Ureter (tissue), 1 donor: ENCODE measurements at regions not wholly inside any gene's neighbourhood (a gene's known extent, or its start where the extent isn't known, plus 50 kb on each side); places are given as distances from the start of the nearest gene placed in this dataset.

Source experiments
- DNase-seq: peaks from one replicate; pipeline ENCODE4 v3.0.0-alpha.2; 2020; ENCODE audit warnings: low spot score
- donor health status: DM: yes; HTN: yes; CAD: no.

DNA sequence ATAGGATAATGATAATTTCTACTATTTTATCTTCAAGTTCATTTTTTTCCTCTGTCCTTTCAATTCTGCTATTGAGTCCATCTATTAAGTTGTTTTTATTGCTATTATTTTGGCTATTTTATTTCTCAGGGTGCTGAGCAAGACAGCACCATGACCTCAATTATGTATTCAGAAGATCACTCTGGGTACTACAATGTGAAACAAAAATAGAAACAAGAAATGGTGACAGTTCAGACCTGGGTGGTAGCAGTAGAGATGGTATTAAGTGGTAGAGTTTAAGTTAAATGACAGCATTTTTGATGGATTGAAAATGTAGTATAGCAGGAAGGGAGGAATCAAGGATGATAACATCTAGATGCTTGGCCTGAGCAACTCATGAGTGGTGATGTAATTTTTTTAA, 655.3 kb upstream of the PLXNA2 start:
- DNase-seq, result no peak

GRCh38 chr1:208903251-208903905, 659.2 kb upstream of the PLXNA2 start:
- no peak for DNase-seq

GRCh38 chr1:208907790-208908189, 663.6 kb upstream of the PLXNA2 start:
- DNase-seq, result no peak

DNA sequence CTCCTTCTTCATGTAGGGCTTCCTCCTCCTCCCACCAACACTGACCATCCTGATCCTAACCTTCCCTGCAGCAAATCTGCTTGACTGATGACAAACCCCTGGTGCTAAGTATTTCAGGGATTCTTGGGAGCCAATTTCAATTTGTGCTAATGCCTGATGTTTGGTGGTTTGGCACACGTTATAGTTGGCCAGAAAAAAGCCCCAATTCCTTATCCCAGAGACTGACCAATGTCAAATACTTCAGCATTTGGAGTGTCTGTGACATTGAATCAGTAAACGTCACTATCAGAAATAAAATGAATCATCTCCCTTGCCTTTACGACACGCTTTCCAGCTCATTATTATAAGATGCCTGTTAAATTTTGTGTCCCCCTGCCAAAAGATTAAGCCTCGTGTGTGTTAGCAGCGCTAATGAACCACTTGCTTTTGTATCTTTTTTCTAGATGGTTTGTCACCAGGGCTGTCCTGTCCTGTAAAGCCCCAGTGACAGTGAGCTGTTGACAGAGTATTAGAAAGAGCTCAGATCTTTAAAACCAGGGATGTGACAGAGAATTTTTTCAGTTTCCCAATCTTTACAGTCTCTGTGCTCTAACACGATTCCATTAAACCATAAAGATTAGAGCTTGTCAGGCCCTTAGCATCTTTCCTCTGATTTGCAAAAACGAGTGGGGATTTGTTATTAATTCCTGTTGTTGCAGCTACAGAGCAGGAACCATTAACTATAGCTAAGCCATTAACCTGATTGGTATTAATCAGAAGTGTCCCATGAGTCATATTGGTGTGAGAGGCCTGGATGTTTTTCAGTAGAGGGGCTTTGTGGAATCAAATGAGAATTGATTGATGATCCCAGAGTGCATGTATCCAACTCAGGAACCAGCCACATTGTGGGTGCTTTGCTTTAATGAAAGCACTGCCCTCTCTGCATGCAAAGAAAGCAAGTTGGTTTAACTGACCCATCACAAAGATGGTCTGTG, 665.1 kb upstream of the PLXNA2 start:
- no peak for DNase-seq

DNA sequence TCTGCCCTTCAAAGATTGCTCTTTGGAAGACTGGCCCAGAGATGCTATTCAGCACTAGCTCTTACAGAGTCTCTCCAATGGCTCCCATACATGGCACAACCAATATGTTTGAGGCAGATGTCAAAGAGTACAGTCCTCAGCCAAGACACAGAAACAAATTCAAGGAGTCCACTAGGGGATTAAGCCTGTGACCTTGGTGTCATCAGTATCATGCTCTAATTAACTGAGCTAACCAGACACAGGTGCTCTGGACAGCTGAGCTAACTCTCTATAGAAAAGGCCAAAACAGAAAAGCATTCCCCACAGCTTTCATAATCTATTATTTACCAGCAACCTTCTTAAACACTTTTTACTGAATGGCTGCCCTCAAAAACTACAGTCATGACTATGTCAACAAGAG, 666.0 kb upstream of the PLXNA2 start:
- DNase-seq, result no peak

DNA sequence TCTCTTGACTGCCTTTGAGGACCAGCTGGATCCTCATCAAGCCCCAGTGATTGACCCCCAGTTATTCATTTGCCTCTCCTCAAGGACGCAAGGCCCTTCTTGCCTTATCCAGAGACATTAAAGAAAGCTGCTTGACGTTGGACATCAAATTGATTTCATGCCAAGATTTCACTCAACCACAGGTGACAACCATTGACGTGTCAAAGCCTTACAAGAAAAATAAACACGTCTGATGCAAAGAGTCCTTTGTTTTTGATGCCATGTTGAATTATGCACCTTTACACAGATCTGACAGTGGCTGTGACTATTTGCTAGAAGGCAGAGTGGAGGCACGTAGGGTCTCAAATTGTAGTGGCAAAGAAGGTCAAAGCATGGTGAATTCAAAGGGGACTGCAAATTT, 666.2 kb upstream of the CAMK1G start:
- no peak for DNase-seq

DNA sequence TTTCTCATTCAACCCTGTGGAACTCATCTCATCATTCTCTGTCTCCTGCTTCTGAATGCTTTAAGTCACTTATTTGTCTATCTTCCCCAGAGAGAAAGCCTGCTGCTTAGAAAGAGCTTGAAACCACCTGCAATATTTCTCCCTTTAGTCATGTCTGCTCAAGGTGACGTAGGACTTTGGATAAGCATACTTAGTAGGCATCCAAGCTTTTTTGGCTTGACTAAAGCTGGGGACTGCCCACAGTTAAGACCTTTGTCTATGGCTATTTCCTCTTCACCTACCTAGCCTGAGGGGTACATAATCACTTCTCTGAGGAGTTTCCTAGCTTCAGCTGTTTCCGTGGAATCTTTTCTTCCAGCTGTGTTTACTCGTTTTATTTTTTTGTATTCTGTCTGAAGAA, 665.8 kb upstream of the CAMK1G start:
- DNase-seq, result no peak

GRCh38 chr1:208918160-208918559, 665.4 kb upstream of the CAMK1G start:
- DNase-seq, result no peak

DNA sequence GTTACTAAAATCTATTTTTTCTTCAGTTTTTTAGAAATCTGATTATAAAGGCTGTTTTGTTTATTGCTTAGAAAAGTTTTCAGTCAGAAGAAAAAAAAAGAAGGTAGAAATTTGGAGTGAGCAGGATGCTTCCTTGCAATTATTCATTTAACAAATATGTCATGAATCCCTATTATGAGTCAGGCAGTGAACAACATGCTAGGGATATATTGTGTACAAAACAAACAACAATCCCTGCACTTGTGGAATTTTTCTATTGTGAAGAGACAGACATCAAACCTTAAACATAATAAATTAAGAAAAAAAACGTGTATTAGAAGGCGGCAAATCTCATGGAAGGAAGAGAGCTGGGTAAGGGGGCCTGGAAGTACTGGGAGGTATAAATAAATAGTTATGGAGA, 664.1 kb upstream of the CAMK1G start:
- DNase-seq, result no peak

DNA sequence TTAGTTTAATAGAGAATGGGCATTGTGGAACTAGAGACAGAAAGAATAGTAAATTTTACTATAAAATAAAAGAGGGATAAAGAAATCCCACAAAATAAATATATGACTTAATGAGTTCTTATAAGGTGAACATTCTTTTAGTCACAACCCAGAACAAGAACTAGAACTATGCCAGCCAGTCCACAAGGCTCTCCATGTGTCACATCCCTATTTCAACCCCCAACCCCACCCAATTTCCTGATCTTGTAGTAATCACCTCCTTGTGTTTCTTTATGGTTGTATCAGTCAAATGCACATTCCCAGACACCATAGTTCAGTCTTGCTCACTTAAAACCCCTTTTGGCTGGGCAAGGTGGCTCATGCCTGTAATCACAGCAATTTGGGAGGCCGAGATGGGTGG, 662.3 kb upstream of the CAMK1G start:
- DNase-seq, result no peak

- DNase-seq, result no peak
Measured at GRCh38 chr1:208923456-208923855, 660.1 kb upstream of the CAMK1G start.

DNA sequence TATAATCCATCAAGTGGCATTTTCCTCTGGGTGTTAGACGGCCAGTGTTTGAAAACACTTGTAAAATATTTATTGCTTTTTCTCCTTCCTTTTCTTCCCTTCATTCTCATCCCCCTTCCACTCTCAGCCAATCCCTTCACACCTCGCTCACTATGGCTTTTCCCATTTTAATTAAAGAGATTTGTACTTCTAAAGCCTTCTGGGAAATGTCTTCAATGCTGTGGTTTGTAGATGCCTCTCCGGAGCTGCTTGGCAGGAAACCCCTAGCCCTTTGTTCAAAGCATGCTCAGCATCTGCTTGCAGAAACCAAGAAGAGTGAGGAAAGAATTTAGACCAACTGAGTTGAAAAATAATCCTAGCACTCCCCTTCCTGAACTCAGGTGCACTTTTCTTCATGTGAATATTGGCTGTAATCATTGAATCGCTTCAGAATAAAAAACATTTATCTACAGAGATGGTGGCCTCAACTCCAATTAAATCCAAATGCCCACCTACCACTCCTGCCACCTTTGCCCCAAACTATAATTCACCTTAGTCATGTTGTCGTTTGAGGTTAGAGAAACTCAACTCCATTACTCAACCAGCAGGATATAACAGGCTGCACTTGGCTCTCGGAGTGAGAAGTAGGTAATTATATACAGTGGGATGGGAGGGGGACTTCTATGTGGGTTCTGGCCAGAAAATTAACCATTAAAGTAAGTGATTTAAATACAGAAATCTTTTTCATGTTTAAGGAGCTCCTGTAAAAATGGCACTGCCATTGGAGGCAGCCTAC, 659.4 kb upstream of the CAMK1G start:
- no peak for DNase-seq

- no peak for DNase-seq
Measured at GRCh38 chr1:208924928-208925327, 658.6 kb upstream of the CAMK1G start.

DNA sequence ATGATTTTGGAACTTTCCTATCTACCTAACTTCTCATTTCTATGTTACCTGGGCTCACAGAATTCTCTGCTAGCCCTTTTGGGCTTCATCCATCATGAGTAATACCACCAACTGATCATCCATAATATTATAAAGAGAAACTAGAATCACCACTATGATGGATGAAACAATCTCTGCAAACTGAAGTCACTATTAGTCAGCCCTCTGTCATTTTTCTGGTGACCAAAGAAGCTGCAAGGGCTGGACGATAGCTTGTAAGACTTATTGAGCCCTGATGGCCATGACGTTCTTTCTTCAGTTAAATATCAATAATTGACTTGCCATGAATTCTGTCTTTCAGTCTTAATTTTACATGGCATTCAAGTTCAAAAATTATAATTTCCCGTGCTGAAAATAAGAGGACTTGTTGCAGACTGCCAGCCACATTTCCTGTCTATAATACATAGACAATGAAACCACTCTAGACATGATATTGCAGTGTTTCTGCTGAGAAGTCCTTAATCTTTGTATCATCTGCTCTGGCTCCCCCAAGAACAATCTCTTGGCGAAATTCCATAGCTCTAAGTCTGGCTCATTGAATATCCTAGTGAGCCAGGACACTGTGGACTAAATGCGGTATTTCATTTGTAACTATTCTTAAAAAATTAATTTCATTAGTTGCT, 655.0 kb upstream of the CAMK1G start:
- DNase-seq, result no peak

DNA sequence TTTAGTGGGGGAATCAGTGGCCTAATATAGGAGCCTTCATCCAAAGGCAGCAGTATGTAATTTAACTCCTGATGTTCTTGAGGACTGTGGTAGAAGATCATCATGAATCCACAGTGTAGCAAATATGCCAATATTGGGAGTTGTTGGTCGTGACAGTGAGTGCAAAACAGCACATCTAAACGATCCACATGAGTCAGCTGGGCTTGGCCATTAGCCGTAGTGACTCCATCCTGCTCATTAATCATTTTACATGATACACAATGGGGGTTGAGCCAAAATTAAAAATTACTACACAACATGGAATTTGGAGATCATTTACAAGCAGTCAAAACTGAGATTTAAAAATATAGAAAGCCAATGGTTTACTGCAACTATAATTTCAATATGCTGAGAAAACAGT, 653.9 kb upstream of the CAMK1G start:
- DNase-seq, result no peak

DNA sequence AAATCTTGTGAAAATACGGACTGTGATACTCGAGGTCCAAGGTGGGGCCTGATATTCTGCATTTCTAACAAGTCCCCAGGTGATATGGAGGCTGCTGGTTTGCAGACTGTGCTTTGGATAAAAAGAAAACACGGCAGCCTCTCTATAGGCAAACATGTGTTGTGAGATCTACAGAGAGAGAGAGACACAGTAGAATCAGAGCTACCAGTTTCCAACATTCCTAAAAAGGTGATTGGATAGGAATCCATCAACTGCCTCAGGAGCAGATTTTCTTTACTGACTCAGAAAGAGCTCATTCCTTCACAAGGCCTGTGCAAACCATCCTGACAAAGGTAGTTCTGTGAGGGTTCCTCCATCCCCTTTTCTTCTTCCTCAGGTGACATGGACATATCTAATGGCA, 651.6 kb upstream of the CAMK1G start:
- no peak for DNase-seq

DNA sequence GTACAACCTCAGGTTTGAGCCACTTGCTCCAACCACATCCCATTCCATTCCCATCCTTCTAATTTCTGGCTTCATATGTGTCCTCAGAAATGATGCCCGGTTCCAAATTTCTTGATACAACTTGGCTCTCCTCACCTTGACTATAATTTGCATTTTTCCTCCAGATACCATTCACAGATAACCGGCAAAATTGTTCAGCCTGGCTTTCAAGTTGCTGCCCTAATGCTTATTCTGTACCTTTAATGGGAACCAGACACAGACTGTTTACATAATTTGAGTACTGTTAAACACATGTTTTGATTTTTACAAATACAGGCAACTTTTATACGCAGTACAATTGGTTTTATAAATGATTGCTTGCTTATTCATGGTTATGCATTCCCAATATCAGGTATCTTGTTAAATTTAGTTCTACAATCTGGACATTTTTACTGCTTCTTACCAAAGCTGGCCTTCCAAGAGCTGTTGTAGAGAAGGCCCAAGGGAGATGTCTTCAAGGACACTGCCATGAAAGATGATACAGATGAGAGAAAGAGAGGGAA, 649.5 kb upstream of the CAMK1G start:
- DNase-seq, result no peak

- DNase-seq, result no peak
Measured at GRCh38 chr1:208934933-208935332, 648.6 kb upstream of the CAMK1G start.

DNA sequence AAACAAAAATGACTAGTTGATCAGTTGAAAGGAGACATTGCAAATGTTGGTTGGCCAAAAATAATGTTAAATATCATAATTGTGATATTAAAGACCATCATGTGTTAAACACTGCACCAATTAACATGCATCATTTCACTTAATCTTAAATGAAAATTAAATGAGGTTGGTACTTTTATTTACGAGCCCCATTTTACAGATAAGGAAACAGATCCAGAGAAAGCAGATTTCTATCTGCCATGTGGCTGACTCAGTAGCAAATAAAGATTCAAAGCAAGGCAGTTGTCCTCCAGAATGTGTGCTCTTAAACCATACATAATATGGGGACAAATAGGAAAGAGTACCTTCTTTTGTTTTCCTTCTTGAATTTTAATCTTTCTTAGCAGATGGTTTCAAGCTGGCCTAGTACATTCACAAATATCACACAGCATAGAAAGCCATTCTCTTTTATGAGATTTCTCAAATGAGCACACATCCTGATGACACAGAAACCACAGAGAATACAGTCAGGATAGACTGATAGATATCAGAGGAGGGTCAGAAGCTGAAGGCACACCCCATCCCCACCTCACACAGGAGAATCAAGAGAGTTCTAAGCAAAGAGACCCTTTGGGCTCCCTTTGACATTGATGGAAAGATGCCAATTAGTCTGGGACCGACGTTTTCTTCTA, 647.9 kb upstream of the CAMK1G start:
- DNase-seq, result no peak

- no peak for DNase-seq
Measured at GRCh38 chr1:208939537-208940085, 643.9 kb upstream of the CAMK1G start.
